Right hindlimb (tissue), 1 donor: ENCODE measurements at regions not wholly inside any gene's neighbourhood (a gene's known extent, or its start where the extent isn't known, plus 50 kb on each side); places are given as distances from the start of the nearest gene placed in this dataset.

ENCODE experiments used
- DNase-seq: peaks from one replicate; pipeline ENCODE4 v3.0.0-alpha.2; 2018

DNA sequence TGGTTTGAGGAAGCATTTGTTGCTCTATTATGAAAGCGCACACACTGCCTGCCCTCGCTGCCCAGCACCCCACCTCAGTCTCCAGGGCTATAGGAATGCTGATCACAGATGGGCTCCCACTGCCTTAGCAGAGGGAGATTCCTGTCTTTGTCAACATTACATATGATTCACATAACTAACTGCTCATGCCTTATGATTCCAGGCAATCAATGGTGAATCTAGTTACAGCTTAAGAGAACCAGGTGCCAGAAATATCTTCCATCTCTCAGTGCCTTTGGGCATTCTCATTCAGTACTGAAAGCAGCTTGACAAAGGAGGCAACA lies 458.9 kb upstream of the C9orf72 start:
- no peak for DNase-seq

DNA sequence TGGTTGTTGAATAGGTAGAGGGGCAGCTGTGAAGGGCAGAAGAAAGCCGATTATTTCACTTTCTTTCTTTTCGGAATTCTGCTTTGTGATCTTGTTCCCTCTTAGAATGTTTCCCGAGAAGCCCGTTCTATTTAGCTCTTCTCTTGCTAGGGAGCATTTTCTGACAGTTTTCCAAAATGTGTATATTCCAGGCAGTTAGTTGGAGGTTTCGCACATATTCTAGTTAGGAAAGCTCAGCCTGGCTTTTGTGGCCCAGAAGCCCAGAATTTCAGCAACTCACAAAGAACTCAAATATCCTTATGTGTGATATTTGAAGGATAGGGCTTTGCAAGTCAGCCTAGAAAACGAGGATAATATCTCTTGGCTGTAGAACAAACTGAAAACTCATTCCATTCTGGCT lies 461.0 kb upstream of the C9orf72 start:
- DNase-seq, result no peak

DNA sequence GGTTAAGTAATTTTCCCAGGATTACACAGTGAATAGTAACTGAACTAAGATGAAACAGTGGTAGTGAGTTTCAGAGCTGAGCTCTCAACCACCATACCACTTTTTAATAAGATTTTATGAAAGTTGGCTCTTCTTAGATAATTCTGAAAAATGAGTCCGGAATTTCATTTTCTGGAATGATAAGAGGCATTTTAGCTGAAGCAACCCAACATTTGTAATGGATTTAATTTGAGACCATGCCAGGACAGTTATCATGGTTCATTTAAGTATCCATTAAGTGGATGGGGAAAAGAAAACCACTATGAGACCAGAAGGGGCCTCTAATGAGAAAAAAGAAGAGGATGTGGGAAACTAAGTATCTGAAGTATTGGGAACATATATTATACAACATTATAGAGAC lies 464.7 kb upstream of the C9orf72 start:
- no peak for DNase-seq

DNA sequence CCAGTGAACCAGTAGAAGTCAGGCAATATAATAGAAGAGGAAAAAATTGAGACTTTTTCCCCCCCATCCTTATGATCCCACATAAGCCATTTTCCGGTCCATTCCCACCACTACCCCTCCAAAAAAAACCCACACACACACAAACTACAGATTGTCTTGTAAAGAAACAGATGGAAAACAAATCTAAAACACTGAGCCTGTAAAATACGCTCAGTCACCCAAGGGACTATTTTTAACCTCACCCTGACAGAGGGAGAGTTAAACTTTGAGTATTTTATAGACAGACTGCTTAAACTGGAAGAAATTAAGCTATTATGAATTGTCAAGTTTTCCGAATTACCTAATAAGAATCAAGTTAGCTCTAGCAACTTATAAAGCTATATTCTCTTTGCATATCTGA lies 471.8 kb upstream of the C9orf72 start:
- DNase-seq, result no peak

DNA sequence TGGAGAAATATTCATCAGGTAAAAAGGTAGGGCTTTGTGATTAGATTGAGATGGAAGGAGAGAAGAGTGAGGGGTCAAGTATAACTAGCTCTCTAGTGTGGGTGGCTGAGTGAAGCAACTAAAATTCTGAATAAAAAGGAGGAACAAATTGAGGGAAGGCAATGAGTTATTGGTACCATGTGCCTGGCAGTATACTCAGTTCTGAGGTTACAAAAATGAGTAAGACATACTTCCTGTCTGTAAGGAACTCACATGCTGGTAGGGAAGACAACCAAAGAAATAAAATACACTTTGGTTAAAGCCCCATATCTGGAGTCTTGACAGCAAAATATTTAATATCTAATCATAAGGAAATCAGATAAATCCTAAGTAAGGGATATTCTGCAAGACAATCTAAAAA lies 476.8 kb upstream of the C9orf72 start:
- no peak for DNase-seq

DNA sequence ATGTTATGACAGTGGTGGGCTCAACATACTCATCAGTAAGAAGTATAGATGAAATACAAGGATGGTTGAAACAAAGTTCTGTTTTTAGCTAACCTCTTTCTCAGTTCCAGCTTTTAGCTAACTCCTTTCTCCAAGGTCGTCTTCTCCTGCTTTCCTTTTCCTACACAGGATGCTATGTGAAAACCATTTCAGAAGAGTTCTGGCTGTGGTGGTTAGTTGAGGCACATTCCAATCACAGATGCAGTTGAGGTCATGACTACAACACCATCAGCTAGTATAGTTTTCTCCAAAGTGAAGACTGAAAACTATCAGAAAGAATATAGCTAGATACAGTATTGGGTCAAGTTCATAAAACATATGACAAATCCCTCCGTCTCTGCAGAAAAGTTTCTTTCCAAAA lies 477.7 kb upstream of the C9orf72 start:
- no peak for DNase-seq

DNA sequence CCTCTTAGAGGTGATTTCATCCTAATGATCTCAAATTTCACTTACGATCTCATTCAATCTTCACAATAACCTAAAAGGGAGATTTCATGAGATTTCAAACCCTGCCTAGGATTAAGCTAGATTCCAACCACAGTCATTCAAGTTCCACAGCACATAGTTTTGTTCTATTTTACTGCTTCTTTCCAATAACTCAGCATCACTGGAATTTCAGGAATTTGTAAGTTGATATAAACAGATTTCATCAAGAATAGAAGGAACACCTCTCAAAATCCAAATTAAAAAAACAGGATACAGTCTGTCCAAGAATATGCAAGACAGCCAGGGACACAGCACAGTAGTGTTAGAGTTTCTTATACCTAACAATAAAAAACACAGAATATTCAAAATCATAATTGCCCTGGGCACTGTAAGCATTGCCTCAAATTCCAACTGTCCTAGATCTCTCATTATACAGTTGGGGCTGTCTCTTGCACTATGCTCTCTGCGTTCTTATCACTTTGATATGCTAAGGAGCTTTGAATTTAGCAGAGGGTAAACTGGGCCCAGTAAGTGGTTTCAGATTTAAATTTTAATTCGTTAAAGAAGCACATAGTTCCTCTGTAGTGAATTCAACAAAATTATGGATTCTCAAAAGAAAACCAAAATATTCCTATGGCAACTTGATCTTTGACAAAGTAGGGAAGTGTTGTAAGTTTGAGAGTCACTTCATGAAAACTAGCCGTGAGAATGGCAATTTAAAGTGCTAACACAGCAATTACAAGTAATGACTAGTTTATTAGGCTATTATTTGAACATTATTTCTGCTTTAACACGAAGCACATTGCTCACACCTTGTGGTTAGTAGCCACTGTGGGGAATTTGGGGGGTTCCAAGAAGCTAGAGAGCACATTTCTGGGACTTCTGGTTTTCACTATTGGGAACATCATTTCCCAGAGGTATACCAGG lies 478.6 kb upstream of the C9orf72 start:
- DNase-seq, result no peak

DNA sequence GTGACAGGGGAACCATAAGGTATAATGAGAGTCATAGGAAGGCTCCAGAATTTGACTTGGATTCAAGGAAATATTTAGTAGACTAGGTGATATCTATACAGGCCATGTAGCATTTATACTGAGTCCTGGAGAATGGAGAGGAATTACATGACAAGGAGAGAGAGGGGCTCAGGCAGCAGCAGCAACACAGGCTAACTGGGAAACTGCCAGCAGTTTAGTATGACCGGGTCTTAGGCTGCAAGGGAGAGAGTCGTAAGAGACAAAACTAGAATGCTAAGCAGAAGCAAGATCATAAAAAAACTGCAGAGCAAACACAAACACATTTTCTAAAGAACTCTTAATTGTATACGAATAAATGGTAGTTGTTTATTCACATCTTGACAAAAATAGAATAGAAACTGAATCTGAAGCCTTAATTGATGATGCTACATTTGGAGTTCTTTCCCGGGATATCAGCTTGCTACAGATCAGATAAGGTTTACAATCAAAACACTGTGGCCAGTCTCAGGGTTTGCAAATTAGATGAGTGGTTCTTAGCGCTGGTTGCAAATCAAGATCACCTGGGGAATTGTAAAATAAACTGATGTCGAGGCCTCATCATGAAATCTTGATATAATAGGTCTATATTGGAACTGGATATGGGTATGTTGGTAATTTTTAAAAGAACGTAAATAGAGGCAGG lies 480.0 kb upstream of the C9orf72 start:
- DNase-seq, result no peak

DNA sequence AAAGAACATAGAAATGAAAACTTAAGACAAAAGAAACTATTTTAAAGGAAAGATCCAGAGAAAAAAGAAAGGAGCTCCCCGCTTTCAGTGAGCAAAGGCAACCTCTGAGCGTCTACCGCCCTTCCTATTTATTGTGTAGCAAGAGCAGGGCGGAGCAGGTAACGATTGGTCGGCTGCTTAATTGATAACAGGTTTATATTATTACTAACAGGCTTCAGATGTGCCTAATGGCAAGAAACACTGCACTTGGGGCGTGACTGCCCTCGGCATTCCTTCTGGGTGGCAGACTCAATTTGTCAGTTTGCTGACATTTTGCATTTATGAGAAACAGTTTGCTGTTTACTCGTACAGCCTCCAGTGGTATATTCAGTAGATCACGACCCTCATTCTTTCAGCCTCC lies 482.7 kb upstream of the C9orf72 start:
- DNase-seq, result no peak

DNA sequence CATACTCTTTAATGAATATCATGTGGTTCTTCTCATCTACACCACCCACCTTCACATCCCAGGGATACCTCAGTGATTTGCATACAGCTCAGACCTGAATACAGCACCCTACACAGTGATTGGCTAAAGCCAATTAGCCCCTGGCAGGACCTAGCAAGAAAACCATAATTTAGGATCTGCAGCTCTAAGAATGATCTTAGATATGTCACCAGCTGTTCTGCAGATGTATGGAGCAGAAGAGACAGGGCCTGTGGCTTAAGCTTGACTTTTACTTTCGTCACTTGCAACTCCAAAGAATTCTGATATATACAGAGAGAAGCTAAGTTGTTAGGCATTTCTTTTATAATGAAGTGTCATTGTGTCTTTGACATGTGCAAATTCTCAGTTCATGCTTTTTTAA lies 483.2 kb upstream of the C9orf72 start:
- DNase-seq, result no peak

DNA sequence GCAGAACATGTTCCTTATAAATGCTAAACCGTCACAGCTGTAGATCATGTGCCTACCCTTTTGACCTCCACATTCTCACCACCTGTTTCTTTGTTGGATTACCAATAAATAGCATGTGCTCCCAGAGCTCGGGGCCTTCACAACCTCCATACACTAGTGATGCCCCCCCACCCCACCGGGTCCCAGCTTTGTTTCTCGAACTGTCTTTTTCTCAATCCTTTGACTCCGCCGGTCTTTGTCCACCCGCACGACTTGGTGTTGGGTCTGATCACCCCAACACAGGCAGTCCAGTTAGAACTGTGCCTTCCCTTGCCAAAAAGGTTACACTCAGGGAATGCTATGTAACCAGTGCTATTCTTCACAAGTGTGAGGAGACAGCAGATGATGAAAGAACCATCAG lies 485.9 kb upstream of the C9orf72 start:
- no peak for DNase-seq

DNA sequence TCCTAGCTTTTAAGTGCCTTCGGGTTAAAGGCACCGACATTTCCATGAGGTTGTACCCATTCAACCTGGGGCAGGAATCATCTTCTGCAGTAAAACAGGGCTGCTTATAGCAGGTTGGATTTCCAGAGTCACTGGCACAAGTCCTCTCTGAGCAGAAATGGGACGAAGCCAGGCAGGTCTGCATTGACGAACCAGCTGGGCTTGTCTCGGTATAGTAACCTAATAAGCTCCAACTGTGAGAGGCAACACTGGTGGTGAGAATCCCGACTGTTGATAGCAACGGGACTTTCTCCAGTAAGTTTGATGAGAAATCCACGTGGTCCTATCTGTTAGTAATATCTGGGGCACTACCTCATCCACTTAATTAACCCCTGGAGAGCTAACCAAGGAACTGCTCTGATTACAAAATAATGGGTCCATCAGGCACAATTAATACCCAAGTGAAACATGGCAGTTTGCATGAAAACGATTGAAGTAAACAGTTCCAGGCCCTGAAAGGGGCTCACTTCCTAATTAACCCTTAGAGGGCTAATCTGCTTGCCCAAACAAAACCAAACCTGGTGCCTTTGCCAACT lies 491.0 kb upstream of the C9orf72 start:
- DNase-seq, result peak; percentile 22

DNA sequence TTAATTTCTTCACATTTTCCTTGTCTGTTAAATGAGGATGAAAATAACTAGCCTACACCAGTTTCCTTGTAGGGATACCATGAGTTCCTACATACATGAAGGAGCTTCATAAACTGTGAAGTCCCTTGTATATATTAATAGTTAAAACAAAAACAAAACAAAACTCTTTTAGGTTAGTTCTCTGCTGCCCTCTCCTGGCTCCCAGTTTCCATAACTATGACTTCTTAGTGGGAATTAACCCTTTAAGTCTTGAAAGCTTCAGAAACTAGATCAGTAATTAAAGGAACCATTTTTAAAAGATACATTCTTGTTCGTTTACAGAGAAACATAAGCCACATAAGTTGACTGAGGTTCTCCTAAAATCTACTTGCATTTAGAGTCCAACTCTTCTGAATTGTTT lies 500.0 kb upstream of the C9orf72 start:
- DNase-seq, result peak; percentile 25

DNA sequence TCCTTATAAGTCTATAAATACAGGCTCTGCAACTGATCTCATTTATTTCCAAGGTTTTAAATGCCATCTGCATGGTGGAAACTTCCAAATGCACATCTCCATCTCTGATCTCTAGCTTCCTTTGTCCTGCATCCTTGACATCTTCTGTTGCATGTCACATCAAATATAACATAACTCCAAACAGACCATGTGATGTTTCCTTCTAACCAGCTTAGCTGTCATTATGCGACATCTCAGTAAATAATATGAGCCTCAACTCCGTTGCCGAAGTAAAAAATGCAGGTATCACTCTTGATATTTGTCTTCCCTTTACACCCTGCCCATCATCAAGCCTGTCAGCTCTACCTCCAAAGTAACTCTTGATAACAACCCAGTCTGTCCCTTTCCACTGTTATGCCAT lies 506.4 kb upstream of the C9orf72 start:
- DNase-seq, result no peak

DNA sequence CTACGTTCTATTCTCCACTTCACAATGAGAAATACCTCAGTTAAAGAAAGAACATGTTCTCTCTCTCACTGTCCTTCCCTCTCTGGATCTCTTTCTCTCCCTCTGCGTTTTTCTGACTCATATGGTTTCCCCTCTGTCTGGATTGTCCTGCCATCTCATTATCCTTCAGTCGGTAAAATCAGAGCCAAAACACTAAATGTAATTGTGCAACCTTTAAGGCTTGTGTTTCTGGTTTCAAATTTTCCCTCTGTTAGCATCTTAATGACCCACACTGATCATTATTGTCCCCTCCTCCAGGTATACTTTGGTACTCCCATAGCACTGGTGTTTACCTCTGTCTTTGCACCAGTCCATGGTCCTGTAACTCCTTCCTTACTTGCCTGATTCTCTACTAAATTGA lies 509.4 kb upstream of the C9orf72 start:
- no peak for DNase-seq

DNA sequence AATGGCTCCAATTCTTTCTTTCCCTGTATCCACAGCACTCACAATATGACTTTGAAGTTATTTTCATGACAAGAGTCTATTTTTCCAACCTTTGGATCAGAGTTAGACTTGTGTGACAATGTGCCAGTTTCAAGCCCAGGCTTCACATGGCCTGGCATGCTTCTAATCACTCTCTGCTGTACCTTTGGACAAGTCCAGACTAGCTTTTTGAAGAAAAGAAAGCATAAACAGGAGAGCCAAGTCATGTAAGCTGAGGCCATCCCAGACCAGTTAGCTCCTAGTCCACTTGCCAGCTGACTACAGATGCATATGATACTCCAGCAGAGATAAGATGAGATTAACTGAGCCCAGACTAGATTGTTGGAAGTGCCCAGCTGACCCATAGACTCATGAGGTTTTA lies 513.6 kb upstream of the C9orf72 start:
- no peak for DNase-seq

DNA sequence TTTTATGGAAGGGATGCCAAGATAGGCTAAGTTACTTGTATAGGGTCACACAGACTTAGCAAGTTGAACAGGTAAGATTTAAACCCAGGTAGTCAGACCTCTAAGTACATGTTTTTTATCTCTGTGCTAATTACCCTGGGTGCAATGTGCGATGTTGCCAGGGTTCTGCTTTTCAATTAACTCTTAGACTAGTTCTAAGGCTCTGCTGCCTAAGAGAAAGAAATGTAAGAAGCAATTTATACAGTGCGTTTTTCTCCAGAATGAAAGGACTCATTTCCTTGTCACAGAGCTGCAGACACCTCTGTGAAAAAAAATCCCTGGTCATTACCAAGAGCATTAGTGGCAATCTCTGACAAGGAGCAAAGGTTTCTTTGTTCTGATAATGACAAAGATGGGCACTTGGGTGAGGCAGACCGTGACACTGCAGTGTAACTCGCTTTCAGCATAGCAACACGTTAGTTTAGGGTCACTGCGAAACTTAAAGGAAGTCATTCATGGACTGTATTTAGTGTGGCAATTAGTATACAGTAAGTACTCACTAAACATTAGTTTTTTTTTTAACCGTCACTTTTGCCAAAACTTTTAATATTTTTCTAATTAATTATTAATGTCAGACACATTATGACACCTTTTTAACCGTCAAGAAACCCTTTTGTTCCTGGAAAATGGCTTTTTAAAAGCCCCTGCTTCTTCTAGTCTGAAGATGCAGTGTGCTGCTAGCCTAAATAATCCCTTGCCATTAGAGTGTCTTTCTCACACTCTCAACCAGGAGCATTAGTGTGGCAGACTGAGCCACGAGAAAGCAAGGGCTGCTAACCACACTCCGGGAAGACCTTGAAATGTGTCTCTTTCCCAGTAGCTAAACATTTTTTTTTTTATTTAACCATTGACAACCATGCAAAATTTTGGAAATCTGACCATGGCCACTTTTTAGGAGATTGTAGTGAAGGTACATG lies 520.0 kb upstream of the C9orf72 start:
- DNase-seq, result no peak

DNA sequence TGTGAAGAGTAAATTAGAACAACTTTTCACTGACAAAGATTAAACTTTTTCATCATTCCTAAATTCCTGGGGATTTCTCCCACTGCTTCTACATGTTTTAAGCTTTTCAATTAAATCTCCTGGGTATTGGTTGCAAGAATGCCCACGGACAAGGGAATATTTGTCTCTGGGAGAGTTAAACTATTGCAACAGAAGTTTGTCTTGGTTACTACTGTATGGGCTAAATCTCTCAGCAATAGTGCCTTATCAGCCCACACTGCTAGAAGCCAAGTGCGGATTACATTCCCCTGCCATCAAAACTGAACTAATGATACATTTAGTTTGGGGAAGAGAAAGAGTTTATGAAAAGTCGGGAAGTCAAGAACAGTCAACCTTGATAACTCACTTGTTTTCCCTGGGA lies 528.2 kb upstream of the C9orf72 start:
- no peak for DNase-seq

DNA sequence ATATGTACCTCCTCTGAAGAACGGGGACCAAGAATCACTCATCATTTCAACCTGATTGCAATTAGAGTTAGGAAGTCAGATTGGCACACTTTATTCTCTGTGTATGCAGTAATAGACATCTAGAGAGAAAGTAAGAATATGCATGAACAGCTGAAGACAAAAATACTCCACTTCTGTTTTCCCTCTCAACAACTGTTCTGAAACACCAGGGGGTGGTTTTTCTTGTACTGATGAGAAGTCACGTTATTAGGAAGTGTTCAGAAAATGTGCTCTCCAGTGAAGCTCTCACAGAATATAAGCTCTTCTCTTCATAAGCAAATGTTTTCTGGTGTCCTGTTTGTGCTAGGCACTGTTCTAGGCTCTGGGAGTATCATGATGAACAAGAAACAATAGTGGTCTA lies 531.7 kb upstream of the C9orf72 start:
- DNase-seq, result no peak

DNA sequence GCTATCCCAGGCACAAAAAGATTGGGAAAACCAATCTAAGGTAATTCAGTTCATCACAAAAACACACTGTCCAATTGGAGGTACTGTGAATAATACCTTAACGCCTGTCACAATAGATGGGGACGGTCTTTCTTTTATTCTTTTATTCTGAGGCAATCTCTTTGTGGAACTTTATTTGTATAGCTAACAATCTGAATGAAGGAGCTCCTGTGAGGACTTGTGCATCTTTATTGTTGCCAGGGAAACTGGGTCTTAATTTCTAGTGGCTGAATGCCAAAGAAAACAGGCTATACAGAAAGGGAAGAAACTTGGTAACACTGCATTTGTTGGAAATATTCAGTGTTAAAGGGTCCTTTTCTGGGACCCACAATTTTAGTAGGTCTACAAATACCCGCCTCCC lies 546.9 kb upstream of the C9orf72 start:
- DNase-seq, result no peak

DNA sequence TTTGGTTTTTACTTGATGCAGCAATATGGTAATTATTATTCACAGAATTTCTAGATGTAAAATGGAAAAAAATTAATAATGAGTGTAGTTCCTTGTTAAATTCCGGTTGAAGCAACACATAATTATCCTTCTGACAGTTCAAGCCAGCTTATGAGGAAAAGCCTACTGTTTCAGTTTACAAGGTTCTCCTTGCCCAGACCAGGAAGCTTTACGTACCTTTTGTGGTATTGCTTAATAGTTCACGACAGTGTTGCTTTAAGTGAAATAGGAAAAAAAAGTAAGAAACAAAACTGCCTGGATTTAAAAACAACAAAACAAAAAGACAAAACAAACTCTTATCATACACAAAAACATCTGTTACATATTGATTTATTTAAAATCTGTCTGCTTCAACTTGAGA lies 547.3 kb upstream of the C9orf72 start:
- no peak for DNase-seq

DNA sequence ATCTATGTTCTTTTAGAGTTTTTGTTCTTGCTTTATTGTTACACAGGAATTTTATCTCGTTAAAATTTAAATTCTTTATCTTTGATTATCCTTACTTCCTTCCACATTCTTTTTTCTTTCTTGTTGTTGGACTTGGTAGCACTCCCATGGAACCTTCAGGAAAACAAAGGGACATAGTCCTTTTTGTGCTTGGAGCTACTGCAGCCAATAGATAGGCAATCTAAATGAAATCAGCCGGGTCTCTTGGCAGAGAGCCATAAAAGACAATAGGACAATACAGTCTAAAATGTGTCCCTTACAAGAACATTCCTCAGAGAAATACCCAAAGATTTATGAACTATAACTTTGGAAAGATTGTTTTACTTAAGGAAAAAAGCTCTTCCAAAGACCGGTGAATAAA lies 548.1 kb upstream of the C9orf72 start:
- no peak for DNase-seq

DNA sequence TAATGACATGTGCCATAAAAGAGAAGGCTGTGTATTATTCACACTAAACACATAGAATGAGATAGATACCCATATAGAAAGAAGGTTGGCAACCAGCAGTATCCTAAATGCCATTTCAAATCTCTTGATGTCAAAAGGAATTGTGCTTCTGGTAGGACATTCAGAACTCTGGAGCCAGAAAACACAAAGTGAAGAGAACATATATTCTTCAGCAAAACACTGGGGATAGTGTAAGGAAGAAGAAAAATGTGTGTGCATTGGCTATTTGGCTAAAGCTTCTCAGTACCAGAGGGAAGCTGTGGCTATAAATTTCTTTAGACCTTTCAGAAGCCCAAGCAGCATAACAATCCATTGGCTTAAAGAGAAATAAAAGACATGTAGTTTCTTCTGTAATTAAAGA lies 551.6 kb upstream of the C9orf72 start:
- no peak for DNase-seq
